ENCODE measurements at regions not wholly inside any gene's neighbourhood (a gene's known extent, or its start where the extent isn't known, plus 50 kb on each side); places are given as distances from the start of the nearest gene placed in this dataset.

- TF ChIP-seq CTCF (conservative IDR thresholded peaks at IDR 0.05; ENCODE audit: low read depth, low read length) = no peak
- no peak for TF ChIP-seq EZH2 (IDR thresholded peaks at IDR 0.05; ENCODE audit: borderline replicate concordance, low read depth, low read length, poor library complexity, severe bottlenecking)
Observed at GRCh38 chr11:106249617-106250239, 172.3 kb downstream of the AASDHPPT start.

All from A673 (cell line).